ENCODE measurements at regions not wholly inside any gene's neighbourhood (a gene's known extent, or its start where the extent isn't known, plus 50 kb on each side); places are given as distances from the start of the nearest gene placed in this dataset.

DNA sequence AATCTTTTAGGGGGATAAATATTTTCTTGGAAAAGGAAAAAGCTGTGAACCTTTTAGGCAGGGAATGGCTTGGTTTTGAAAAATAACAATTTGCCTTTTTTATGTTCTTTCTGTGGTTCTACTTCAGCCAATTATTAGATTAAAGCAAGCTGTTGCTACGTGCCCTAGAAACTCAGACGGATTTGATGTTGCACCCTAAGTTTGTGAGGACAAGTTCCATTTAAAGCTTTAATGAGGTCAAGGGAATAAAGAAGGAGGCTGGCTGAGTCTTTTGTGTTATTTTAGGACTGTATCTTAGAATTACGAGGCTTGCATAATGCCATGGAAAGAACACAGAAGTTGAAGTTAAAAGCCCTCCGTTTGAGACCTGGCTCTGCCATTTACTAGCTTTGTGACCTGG lies 216.9 kb downstream of the NUF2 start:
- TF ChIP-seq POLR2AphosphoS5 (IDR thresholded peaks at IDR 0.05; ENCODE audit: low read depth, low read length) (no peak), TAF1 (IDR thresholded peaks at IDR 0.05; ENCODE audit: borderline replicate concordance, low read depth, low read length) (no peak), POLR2A (IDR thresholded peaks at IDR 0.05; ENCODE audit: low read depth, low read length) (no peak)
- DNase-seq (ENCODE audit: insufficient read length) (no peak), FAIRE-seq (no peak)

DNA sequence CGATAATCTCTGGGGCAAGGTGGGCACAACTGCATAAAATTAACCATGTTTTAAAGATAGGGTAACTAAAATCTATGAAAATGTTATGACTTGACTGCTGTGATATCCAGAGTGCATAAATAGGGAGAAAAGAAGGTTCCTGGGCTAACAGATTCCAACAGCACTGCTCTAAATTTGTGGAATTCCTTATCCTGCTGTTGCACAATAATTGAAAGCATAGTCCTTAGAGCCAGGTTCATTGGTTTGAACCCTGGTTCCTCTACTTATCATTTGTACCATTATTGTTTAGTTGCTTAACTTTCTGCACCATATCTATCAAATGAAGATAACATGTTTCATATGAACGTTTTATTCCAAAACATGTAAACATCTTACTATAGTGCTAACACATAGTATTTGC lies 219.0 kb downstream of the NUF2 start:
- TF ChIP-seq POLR2A (IDR thresholded peaks at IDR 0.05; ENCODE audit: low read depth, low read length) (no peak), TAF1 (IDR thresholded peaks at IDR 0.05; ENCODE audit: borderline replicate concordance, low read depth, low read length) (no peak), POLR2AphosphoS5 (IDR thresholded peaks at IDR 0.05; ENCODE audit: low read depth, low read length) (no peak)
- FAIRE-seq (no peak), DNase-seq (ENCODE audit: insufficient read length) (no peak)

DNA sequence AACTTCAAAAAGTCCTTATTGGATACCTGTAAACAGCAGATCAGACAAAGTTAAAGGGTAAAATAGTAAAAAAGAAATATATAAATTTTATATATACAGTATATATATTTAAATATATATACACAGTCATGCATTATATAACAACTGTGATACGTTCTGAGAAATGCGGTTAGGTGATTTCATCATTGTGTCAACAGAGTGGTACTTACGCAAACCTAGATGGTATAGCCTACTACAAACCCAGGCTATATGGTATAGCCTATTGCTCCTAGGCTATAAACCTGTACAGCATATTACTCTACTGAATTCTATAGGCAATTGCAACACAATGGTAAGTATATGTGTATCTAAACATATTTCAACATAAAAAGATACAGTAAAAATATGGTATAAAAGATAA lies 222.7 kb downstream of the NUF2 start:
- no peak for DNase-seq (ENCODE audit: insufficient read length)
- TF ChIP-seq POLR2A (IDR thresholded peaks at IDR 0.05; ENCODE audit: low read depth, low read length): no peak
- no peak for TF ChIP-seq TAF1 (IDR thresholded peaks at IDR 0.05; ENCODE audit: borderline replicate concordance, low read depth, low read length)
- TF ChIP-seq POLR2AphosphoS5 (IDR thresholded peaks at IDR 0.05; ENCODE audit: low read depth, low read length): no peak
- FAIRE-seq: no peak

DNA sequence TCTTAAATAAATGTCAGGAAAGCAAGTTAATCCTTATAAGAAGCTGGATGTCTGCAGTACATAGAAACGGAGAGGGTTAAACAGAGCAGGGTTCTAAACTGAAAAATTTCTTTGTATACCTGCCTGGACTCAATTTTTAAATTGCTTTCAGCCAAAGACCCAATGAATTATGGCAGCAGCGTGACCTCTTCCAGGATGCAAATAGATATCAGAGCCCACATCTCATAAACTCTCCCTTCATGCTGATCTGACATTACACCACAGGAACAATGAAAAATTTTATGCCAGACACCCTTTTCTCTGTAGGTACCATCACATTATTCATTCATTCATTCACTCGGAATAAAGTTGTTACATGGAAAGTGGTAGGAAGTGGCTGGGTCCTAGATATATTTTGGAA lies 236.4 kb downstream of the NUF2 start:
- no peak for TF ChIP-seq POLR2AphosphoS5 (IDR thresholded peaks at IDR 0.05; ENCODE audit: low read depth, low read length)
- TF ChIP-seq POLR2A (IDR thresholded peaks at IDR 0.05; ENCODE audit: low read depth, low read length): no peak
- TF ChIP-seq TAF1 (IDR thresholded peaks at IDR 0.05; ENCODE audit: borderline replicate concordance, low read depth, low read length): no peak
- FAIRE-seq (no peak), DNase-seq (ENCODE audit: insufficient read length) (no peak)

DNA sequence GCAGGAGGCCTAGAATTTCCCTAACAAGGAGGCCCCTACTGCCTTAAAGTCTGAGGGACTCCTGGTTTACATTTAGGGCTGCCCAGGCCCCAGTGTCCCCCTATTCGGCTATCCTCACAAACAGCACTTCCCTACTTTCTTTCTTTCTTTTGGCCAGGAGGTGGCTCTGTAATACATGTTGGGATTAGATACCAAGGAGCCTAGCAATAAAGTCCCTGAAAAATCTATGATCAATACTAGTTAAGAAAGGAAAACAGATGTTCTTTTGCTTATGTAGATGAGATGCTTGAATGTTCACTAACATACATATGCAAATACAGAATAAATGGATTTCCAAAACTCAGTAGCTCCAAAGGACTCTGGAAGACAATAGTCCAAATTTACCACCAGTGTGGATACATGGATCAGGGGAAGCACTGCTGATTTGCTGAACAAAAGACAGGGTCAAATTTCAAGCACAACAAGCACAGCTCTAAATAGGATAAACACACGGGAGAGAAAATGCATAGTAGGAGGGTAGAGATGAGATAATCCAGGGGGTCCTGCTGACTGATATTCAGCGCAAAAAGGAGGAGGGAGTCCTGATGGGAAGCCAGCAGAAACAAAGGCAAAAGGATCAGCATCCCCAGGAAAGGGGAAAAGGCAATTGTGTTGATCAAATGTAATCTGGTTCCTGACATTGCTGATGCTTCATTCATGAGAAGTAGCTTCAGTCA lies 240.0 kb downstream of the NUF2 start:
- FAIRE-seq (no peak), DNase-seq (ENCODE audit: insufficient read length) (no peak)
- TF ChIP-seq POLR2A (IDR thresholded peaks at IDR 0.05; ENCODE audit: low read depth, low read length) (no peak), TAF1 (IDR thresholded peaks at IDR 0.05; ENCODE audit: borderline replicate concordance, low read depth, low read length) (no peak), POLR2AphosphoS5 (IDR thresholded peaks at IDR 0.05; ENCODE audit: low read depth, low read length) (no peak)

DNA sequence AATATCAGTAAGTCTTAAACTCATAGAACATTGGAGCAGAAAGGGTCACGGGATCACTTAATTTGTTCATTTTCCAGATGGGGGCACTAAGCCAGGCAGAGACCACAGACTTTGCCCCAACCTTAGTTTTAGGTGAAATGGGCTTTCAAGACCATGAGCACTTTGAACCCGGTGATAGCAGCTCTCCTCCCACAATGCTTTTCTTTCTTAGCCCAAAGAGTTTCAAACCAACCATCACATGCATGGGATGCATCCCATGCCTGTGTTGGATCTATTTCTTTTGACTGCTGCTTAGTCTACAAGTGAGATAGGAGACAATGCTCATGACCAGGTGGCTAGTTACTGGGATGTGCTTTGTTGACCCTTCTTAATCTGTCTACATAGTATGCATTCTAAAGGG lies 240.6 kb downstream of the NUF2 start:
- TF ChIP-seq POLR2AphosphoS5 (IDR thresholded peaks at IDR 0.05; ENCODE audit: low read depth, low read length) (no peak), POLR2A (IDR thresholded peaks at IDR 0.05; ENCODE audit: low read depth, low read length) (no peak), TAF1 (IDR thresholded peaks at IDR 0.05; ENCODE audit: borderline replicate concordance, low read depth, low read length) (no peak)
- DNase-seq (ENCODE audit: insufficient read length): no peak
- no peak for FAIRE-seq

DNA sequence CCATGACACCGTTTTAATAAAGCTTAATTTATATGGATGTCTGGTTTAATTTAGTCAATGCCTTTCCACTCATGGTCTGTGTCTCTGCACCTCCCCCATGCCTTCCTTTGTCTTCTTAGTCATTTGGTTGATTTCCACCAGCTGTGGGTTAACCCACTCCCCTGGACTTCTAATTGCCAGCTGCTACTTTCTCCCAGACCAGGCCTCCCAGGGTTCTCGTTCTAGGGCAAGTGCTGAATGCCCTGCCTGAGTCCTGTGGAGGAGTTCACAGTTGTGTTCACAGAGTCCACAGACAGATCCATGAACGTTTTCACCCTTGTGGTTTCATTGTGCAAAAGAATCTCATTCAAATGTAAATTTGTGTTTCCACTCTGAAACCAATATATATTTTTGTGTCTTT lies 243.4 kb downstream of the NUF2 start:
- DNase-seq (ENCODE audit: insufficient read length): no peak
- TF ChIP-seq POLR2A (IDR thresholded peaks at IDR 0.05; ENCODE audit: low read depth, low read length) (no peak), POLR2AphosphoS5 (IDR thresholded peaks at IDR 0.05; ENCODE audit: low read depth, low read length) (no peak), TAF1 (IDR thresholded peaks at IDR 0.05; ENCODE audit: borderline replicate concordance, low read depth, low read length) (no peak)
- no peak for FAIRE-seq

DNA sequence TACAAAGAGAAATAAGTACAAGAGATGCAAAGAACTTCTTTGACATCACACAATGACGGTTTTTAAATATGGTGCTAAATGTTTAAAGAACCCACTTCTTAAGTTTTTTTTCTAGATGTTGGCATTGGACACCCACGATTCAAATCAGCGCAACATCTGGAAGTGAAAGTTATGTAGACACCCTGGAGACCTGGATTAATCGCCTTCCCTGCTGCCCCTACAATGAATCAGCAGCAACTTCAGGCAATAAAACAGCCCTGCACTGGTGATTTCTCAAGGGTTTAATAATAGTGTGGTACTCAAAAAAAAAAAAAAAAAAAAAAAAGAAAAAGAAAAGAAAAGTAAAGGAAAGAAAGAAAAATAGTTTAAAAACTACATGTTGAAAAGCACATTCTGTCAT lies 248.3 kb downstream of the NUF2 start:
- DNase-seq (ENCODE audit: insufficient read length) (no peak), FAIRE-seq (no peak)
- TF ChIP-seq POLR2A (IDR thresholded peaks at IDR 0.05; ENCODE audit: low read depth, low read length): no peak
- no peak for TF ChIP-seq TAF1 (IDR thresholded peaks at IDR 0.05; ENCODE audit: borderline replicate concordance, low read depth, low read length)
- TF ChIP-seq POLR2AphosphoS5 (IDR thresholded peaks at IDR 0.05; ENCODE audit: low read depth, low read length): no peak

DNA sequence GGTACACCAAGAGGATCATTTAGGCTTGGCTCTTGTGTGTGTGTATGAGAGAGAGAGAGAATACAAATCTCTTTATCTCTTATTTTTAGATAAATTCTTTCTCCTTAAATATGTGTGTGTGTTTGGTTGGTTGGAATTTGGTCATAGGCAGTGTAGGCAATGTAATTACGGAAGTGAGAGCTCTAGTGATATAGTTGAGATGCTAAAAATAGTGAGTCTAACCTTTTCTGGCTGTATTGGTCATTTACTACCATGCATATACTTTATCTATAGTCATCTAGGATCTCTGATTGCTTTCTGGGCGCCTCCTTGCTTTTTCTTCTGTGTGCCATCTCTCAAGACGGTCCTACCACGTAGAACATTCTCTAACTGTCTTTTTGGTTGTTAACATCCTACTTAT lies 250.2 kb downstream of the NUF2 start:
- FAIRE-seq: no peak
- TF ChIP-seq TAF1 (IDR thresholded peaks at IDR 0.05; ENCODE audit: borderline replicate concordance, low read depth, low read length) (no peak), POLR2A (IDR thresholded peaks at IDR 0.05; ENCODE audit: low read depth, low read length) (no peak), POLR2AphosphoS5 (IDR thresholded peaks at IDR 0.05; ENCODE audit: low read depth, low read length) (no peak)

DNA sequence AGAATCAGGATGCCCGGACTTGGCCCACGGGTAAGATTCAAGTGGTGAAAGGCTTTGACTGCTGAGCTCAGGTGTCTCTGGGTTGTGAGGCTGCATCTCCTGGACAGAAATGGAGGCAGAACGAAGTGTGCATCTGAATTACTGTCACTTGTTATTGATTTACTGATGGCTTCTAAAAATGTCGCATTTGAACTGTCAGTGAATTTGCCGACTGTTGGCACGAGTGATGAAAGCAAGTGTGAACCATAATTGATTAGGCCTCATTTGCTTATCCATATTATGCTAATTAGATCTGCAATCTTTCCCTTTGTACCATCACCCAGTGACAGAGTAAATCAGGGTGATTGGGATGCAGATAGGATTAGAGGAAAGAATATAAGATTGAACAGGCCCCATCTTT lies 252.4 kb downstream of the NUF2 start:
- FAIRE-seq: no peak

More for the DNA sequence above, 250.2 kb downstream of the NUF2 start:
- DNase-seq (ENCODE audit: insufficient read length): no peak

DNA sequence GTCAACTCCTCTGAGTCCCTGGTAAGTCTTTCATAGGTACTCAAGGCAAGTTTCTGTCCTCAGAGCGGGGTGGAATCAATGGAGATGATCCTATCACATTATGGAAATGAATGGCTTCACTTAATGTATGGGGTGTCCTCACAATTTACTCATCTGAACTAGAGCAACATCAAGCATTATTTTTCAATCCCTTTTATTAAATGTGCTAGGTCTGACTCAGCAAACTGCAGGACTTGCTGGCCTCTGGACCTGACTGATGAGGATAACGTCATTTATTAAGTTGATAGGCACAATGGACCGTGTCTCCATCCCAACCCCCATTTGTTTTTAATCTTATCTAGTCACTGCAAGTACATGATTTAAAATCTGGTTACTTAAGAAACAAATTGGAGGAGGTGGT lies 259.2 kb downstream of the NUF2 start:
- TF ChIP-seq POLR2A (IDR thresholded peaks at IDR 0.05; ENCODE audit: low read depth, low read length): no peak
- no peak for TF ChIP-seq TAF1 (IDR thresholded peaks at IDR 0.05; ENCODE audit: borderline replicate concordance, low read depth, low read length)
- no peak for TF ChIP-seq POLR2AphosphoS5 (IDR thresholded peaks at IDR 0.05; ENCODE audit: low read depth, low read length)
- FAIRE-seq: no peak

More for the DNA sequence above, 252.4 kb downstream of the NUF2 start:
- no peak for TF ChIP-seq TAF1 (IDR thresholded peaks at IDR 0.05; ENCODE audit: borderline replicate concordance, low read depth, low read length)
- no peak for DNase-seq (ENCODE audit: insufficient read length)

DNA sequence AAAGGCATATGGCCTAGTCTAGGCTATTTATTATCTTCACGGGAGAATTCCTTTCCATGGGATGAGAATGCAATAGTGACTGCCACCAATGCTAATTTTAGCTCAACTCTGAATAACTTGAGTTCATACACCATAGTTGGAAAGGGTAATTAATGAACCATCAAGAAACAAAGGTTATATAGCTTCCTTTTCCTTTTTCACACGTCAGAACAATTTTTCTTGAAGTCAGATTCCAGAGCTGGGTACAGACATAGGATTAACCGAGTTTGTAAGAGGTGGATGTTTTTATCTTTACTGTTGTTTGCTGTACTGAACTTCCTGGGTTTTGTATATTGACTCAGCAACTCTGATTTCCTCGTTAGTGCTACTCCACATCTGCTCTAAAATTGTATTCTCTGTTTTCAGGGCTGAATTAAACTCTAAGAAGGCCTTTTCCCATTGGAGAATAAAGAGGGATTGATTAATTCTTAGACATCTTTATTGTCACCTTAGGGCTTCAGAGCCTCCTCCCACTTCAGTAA lies 262.0 kb downstream of the NUF2 start:
- no peak for TF ChIP-seq TAF1 (IDR thresholded peaks at IDR 0.05; ENCODE audit: borderline replicate concordance, low read depth, low read length)
- TF ChIP-seq POLR2AphosphoS5 (IDR thresholded peaks at IDR 0.05; ENCODE audit: low read depth, low read length): no peak
- TF ChIP-seq POLR2A (IDR thresholded peaks at IDR 0.05; ENCODE audit: low read depth, low read length): no peak
- no peak for DNase-seq (ENCODE audit: insufficient read length)
- no peak for FAIRE-seq

More for the DNA sequence above, 259.2 kb downstream of the NUF2 start:
- no peak for DNase-seq (ENCODE audit: insufficient read length)

All from GM12892 (cell line).